Stomach (tissue), 4 donors: ENCODE measurements at regions not wholly inside any gene's neighbourhood (a gene's known extent, or its start where the extent isn't known, plus 50 kb on each side); places are given as distances from the start of the nearest gene placed in this dataset.

Experiments
- CTCF ChIP-seq, 7 experiments: fragments of 450-650 bp in 4 of 7; fragments of 200-600 bp in 3 of 7; sonication (generic) in 3 of 7; IDR thresholded peaks; one replicate each; pipeline ENCODE4 v1.5.1; 2016 to 2019; ENCODE audit warnings: antibody characterized with exemption in 7 of 7, control low read depth in 2 of 7, mild to moderate bottlenecking in 1 of 7
- EP300 ChIP-seq: sonication (generic); formaldehyde crosslinking; IDR thresholded peaks from one replicate; pipeline ENCODE4 v1.6.1; 2017; ENCODE audit warnings: antibody characterized with exemption
- POLR2A ChIP-seq, 4 donors: fragments of 450-650 bp; IDR thresholded peaks; one replicate each; pipeline ENCODE4 v1.6.1; 2016; ENCODE audit warnings: antibody characterized with exemption in 4 of 4, control low read depth in 2 of 4, mild to moderate bottlenecking in 1 of 4, moderate library complexity in 1 of 4

- no peak for TF ChIP-seq CTCF (IDR thresholded peaks at IDR 0.05)
- TF ChIP-seq POLR2A (IDR thresholded peaks at IDR 0.05): no peak
- no peak for TF ChIP-seq EP300
These were observed 362.5 kb downstream of the TDRD3 start for GRCh38 chr13:60759499-60759898.
